GM19351 (cell line): ENCODE measurements at regions not wholly inside any gene's neighbourhood (a gene's known extent, or its start where the extent isn't known, plus 50 kb on each side); places are given as distances from the start of the nearest gene placed in this dataset.
"Not testable (repeated sequence)": the region's sequence is repeated elsewhere in the genome, so short reads cannot be mapped to it uniquely, and the experiment has no call there.

Experiments
- ATAC-seq: cut with Tn5 transposase; IDR thresholded peaks from one replicate; pipeline ENCODE4 v1.9.1; 2021; ENCODE audit warnings: mild to moderate bottlenecking, moderate library complexity; ENCODE audit not compliant: unreplicated experiment

GRCh38 chr16:86244158-86244557 lies 266.2 kb upstream of the FOXF1 start:
- no peak for ATAC-seq

GRCh38 chr16:86244936-86245335 lies 265.4 kb upstream of the FOXF1 start:
- ATAC-seq: no peak

- ATAC-seq: no peak
Measured at GRCh38 chr16:86245351-86245750, 265.0 kb upstream of the FOXF1 start.

GRCh38 chr16:86245895-86246294 lies 264.4 kb upstream of the FOXF1 start:
- no peak for ATAC-seq

- no peak for ATAC-seq
Measured at GRCh38 chr16:86248310-86248905, 261.9 kb upstream of the FOXF1 start.

GRCh38 chr16:86249631-86250030 lies 260.7 kb upstream of the FOXF1 start:
- ATAC-seq: no peak

- no peak for ATAC-seq
Measured at GRCh38 chr16:86251682-86252081, 258.6 kb upstream of the FOXF1 start.

GRCh38 chr16:86252596-86252995 lies 257.7 kb upstream of the FOXF1 start:
- no peak for ATAC-seq

GRCh38 chr16:86255966-86256365 lies 254.4 kb upstream of the FOXF1 start:
- no peak for ATAC-seq

GRCh38 chr16:86256995-86257394 lies 253.3 kb upstream of the FOXF1 start:
- ATAC-seq: no peak

- ATAC-seq: no peak
Measured at GRCh38 chr16:86257546-86257945, 252.8 kb upstream of the FOXF1 start.

GRCh38 chr16:86258713-86259112 lies 251.6 kb upstream of the FOXF1 start:
- ATAC-seq: no peak

GRCh38 chr16:86259499-86259898 lies 250.8 kb upstream of the FOXF1 start:
- ATAC-seq: no peak

GRCh38 chr16:86261379-86261778 lies 248.9 kb upstream of the FOXF1 start:
- ATAC-seq: no peak

- ATAC-seq: not testable (repeated sequence)
Measured at GRCh38 chr16:86267657-86268056, 242.7 kb upstream of the FOXF1 start.

GRCh38 chr16:86270696-86271095 lies 239.6 kb upstream of the FOXF1 start:
- no peak for ATAC-seq

GRCh38 chr16:86272744-86273143 lies 237.6 kb upstream of the FOXF1 start:
- no peak for ATAC-seq

GRCh38 chr16:86277221-86277620 lies 233.1 kb upstream of the FOXF1 start:
- ATAC-seq: no peak

GRCh38 chr16:86277859-86278258 lies 232.5 kb upstream of the FOXF1 start:
- not testable (repeated sequence) for ATAC-seq

GRCh38 chr16:86281421-86281820 lies 228.9 kb upstream of the FOXF1 start:
- no peak for ATAC-seq

GRCh38 chr16:86283944-86284343 lies 226.4 kb upstream of the FOXF1 start:
- no peak for ATAC-seq

- no peak for ATAC-seq
Measured at GRCh38 chr16:86285421-86285820, 224.9 kb upstream of the FOXF1 start.
